ENCODE measurements at regions not wholly inside any gene's neighbourhood (a gene's known extent, or its start where the extent isn't known, plus 50 kb on each side); places are given as distances from the start of the nearest gene placed in this dataset.

- DNase-seq (ENCODE audit: insufficient read length, low spot score) (no peak), FAIRE-seq (no peak)
- TF ChIP-seq POLR2AphosphoS5 (IDR thresholded peaks at IDR 0.05; ENCODE audit: low read depth, low read length): no peak
- TF ChIP-seq PAX5 (IDR thresholded peaks at IDR 0.05; ENCODE audit: insufficient read depth, low read length, severe bottlenecking): no peak
- TF ChIP-seq SPI1 (IDR thresholded peaks at IDR 0.05; ENCODE audit: low read depth, low read length): no peak
- no peak for TF ChIP-seq POU2F2 (IDR thresholded peaks at IDR 0.05; ENCODE audit: low read depth, low read length)
- TF ChIP-seq POLR2A (IDR thresholded peaks at IDR 0.05; ENCODE audit: low read depth, low read length): no peak
- no peak for TF ChIP-seq TAF1 (IDR thresholded peaks at IDR 0.05; ENCODE audit: low read depth, low read length)
Observed at GRCh38 chr1:25055961-25056360, 125.9 kb upstream of the RUNX3 start.

GRCh38 chr1:25055324-25055780, 125.3 kb upstream of the RUNX3 start:
- no peak for FAIRE-seq
- no peak for DNase-seq (ENCODE audit: insufficient read length, low spot score)
- no peak for TF ChIP-seq TAF1 (IDR thresholded peaks at IDR 0.05; ENCODE audit: low read depth, low read length)
- TF ChIP-seq SPI1 (IDR thresholded peaks at IDR 0.05; ENCODE audit: low read depth, low read length): no peak
- TF ChIP-seq POLR2AphosphoS5 (IDR thresholded peaks at IDR 0.05; ENCODE audit: low read depth, low read length): no peak
- TF ChIP-seq POLR2A (IDR thresholded peaks at IDR 0.05; ENCODE audit: low read depth, low read length): no peak
- TF ChIP-seq PAX5 (IDR thresholded peaks at IDR 0.05; ENCODE audit: insufficient read depth, low read length, severe bottlenecking): no peak
- TF ChIP-seq POU2F2 (IDR thresholded peaks at IDR 0.05; ENCODE audit: low read depth, low read length): no peak

GRCh38 chr1:25054526-25055323, 124.6 kb upstream of the RUNX3 start:
- DNase-seq (ENCODE audit: insufficient read length, low spot score) (no peak), FAIRE-seq (no peak)
- TF ChIP-seq TAF1 (IDR thresholded peaks at IDR 0.05; ENCODE audit: low read depth, low read length) (no peak), POLR2AphosphoS5 (IDR thresholded peaks at IDR 0.05; ENCODE audit: low read depth, low read length) (no peak), POLR2A (IDR thresholded peaks at IDR 0.05; ENCODE audit: low read depth, low read length) (no peak), SPI1 (IDR thresholded peaks at IDR 0.05; ENCODE audit: low read depth, low read length) (no peak), POU2F2 (IDR thresholded peaks at IDR 0.05; ENCODE audit: low read depth, low read length) (no peak), PAX5 (IDR thresholded peaks at IDR 0.05; ENCODE audit: insufficient read depth, low read length, severe bottlenecking) (no peak)

GRCh38 chr1:25053576-25054250, 123.6 kb upstream of the RUNX3 start:
- no peak for DNase-seq (ENCODE audit: insufficient read length, low spot score)
- peak; percentile 23 for FAIRE-seq
- TF ChIP-seq TAF1 (IDR thresholded peaks at IDR 0.05; ENCODE audit: low read depth, low read length) (no peak), POLR2A (IDR thresholded peaks at IDR 0.05; ENCODE audit: low read depth, low read length) (no peak), PAX5 (IDR thresholded peaks at IDR 0.05; ENCODE audit: insufficient read depth, low read length, severe bottlenecking) (no peak), POU2F2 (IDR thresholded peaks at IDR 0.05; ENCODE audit: low read depth, low read length) (no peak), POLR2AphosphoS5 (IDR thresholded peaks at IDR 0.05; ENCODE audit: low read depth, low read length) (no peak), SPI1 (IDR thresholded peaks at IDR 0.05; ENCODE audit: low read depth, low read length) (no peak)

GRCh38 chr1:25051906-25052305, 121.8 kb upstream of the RUNX3 start:
- DNase-seq (ENCODE audit: insufficient read length, low spot score) (no peak), FAIRE-seq (no peak)
- no peak for TF ChIP-seq POLR2A (IDR thresholded peaks at IDR 0.05; ENCODE audit: low read depth, low read length)
- TF ChIP-seq POLR2AphosphoS5 (IDR thresholded peaks at IDR 0.05; ENCODE audit: low read depth, low read length): no peak
- no peak for TF ChIP-seq POU2F2 (IDR thresholded peaks at IDR 0.05; ENCODE audit: low read depth, low read length)
- TF ChIP-seq PAX5 (IDR thresholded peaks at IDR 0.05; ENCODE audit: insufficient read depth, low read length, severe bottlenecking): no peak
- no peak for TF ChIP-seq SPI1 (IDR thresholded peaks at IDR 0.05; ENCODE audit: low read depth, low read length)
- no peak for TF ChIP-seq TAF1 (IDR thresholded peaks at IDR 0.05; ENCODE audit: low read depth, low read length)

GRCh38 chr1:25051504-25051903, 121.4 kb upstream of the RUNX3 start:
- DNase-seq (ENCODE audit: insufficient read length, low spot score) (no peak), FAIRE-seq (no peak)
- no peak for TF ChIP-seq POU2F2 (IDR thresholded peaks at IDR 0.05; ENCODE audit: low read depth, low read length)
- no peak for TF ChIP-seq TAF1 (IDR thresholded peaks at IDR 0.05; ENCODE audit: low read depth, low read length)
- TF ChIP-seq SPI1 (IDR thresholded peaks at IDR 0.05; ENCODE audit: low read depth, low read length): no peak
- TF ChIP-seq PAX5 (IDR thresholded peaks at IDR 0.05; ENCODE audit: insufficient read depth, low read length, severe bottlenecking): no peak
- TF ChIP-seq POLR2A (IDR thresholded peaks at IDR 0.05; ENCODE audit: low read depth, low read length): no peak
- TF ChIP-seq POLR2AphosphoS5 (IDR thresholded peaks at IDR 0.05; ENCODE audit: low read depth, low read length): no peak

- no peak for DNase-seq (ENCODE audit: insufficient read length, low spot score)
- no peak for FAIRE-seq
Observed at GRCh38 chr1:25050165-25050564, 120.1 kb upstream of the RUNX3 start.

GRCh38 chr1:25049190-25049589, 119.1 kb upstream of the RUNX3 start:
- FAIRE-seq (no peak), DNase-seq (ENCODE audit: insufficient read length, low spot score) (no peak)
- TF ChIP-seq PAX5 (IDR thresholded peaks at IDR 0.05; ENCODE audit: insufficient read depth, low read length, severe bottlenecking) (no peak), SPI1 (IDR thresholded peaks at IDR 0.05; ENCODE audit: low read depth, low read length) (no peak), TAF1 (IDR thresholded peaks at IDR 0.05; ENCODE audit: low read depth, low read length) (no peak), POLR2AphosphoS5 (IDR thresholded peaks at IDR 0.05; ENCODE audit: low read depth, low read length) (no peak), POU2F2 (IDR thresholded peaks at IDR 0.05; ENCODE audit: low read depth, low read length) (no peak), POLR2A (IDR thresholded peaks at IDR 0.05; ENCODE audit: low read depth, low read length) (no peak)

More at GRCh38 chr1:25050165-25050564, 120.1 kb upstream of the RUNX3 start:
- no peak for TF ChIP-seq SPI1 (IDR thresholded peaks at IDR 0.05; ENCODE audit: low read depth, low read length)
- no peak for TF ChIP-seq POU2F2 (IDR thresholded peaks at IDR 0.05; ENCODE audit: low read depth, low read length)
- no peak for TF ChIP-seq PAX5 (IDR thresholded peaks at IDR 0.05; ENCODE audit: insufficient read depth, low read length, severe bottlenecking)
- no peak for TF ChIP-seq TAF1 (IDR thresholded peaks at IDR 0.05; ENCODE audit: low read depth, low read length)
- TF ChIP-seq POLR2A (IDR thresholded peaks at IDR 0.05; ENCODE audit: low read depth, low read length): no peak
- TF ChIP-seq POLR2AphosphoS5 (IDR thresholded peaks at IDR 0.05; ENCODE audit: low read depth, low read length): no peak

- DNase-seq (ENCODE audit: insufficient read length, low spot score) (no peak), FAIRE-seq (no peak)
- TF ChIP-seq SPI1 (IDR thresholded peaks at IDR 0.05; ENCODE audit: low read depth, low read length) (no peak), POLR2AphosphoS5 (IDR thresholded peaks at IDR 0.05; ENCODE audit: low read depth, low read length) (no peak), TAF1 (IDR thresholded peaks at IDR 0.05; ENCODE audit: low read depth, low read length) (no peak), POU2F2 (IDR thresholded peaks at IDR 0.05; ENCODE audit: low read depth, low read length) (no peak), POLR2A (IDR thresholded peaks at IDR 0.05; ENCODE audit: low read depth, low read length) (no peak), PAX5 (IDR thresholded peaks at IDR 0.05; ENCODE audit: insufficient read depth, low read length, severe bottlenecking) (no peak)
Observed at GRCh38 chr1:25048728-25049127, 118.7 kb upstream of the RUNX3 start.
